ENCODE measurements at regions not wholly inside any gene's neighbourhood (a gene's known extent, or its start where the extent isn't known, plus 50 kb on each side); places are given as distances from the start of the nearest gene placed in this dataset.
"Not testable (repeated sequence)": the region's sequence is repeated elsewhere in the genome, so short reads cannot be mapped to it uniquely, and the experiment has no call there.

- DNase-seq (no peak), ATAC-seq (ENCODE audit: low read depth in 2 of 2) (no peak)
- H3K9me3 Mint-ChIP-seq: peaks cover 0 to 4% (median 0%) of the 10 kb centered on the region in 7 donors
- no peak overlapping the region for H3K4me3 Mint-ChIP-seq
- H3K4me1 Mint-ChIP-seq: no peaks in the 10 kb centered on the region
- no peaks in the 10 kb centered on the region for H3K36me3 Mint-ChIP-seq
- peaks cover 0 to 11% (median 7%) of the 10 kb centered on the region in 3 donors for H3K27me3 Mint-ChIP-seq
- no peak overlapping the region for H3K27ac Mint-ChIP-seq
Measured at GRCh38 chr1:232355162-232356006, 274.5 kb downstream of the SIPA1L2 start.

GRCh38 chr1:232353001-232353400 is 276.9 kb downstream of the SIPA1L2 start:
- Mint-ChIP-seq H3K36me3 (no peaks in the 10 kb centered on the region), H3K27me3 (peaks cover 9 to 13% (median 11%) of the 10 kb centered on the region in 3 donors), H3K4me3 (no peak overlapping the region), H3K4me1 (no peaks in the 10 kb centered on the region), H3K27ac (no peak overlapping the region), H3K9me3 (peaks cover 0 to 4% (median 0%) of the 10 kb centered on the region in 7 donors)
- DNase-seq: no peak
- ATAC-seq (ENCODE audit: low read depth in 2 of 2): no peak

- Mint-ChIP-seq H3K27me3 (peaks cover 9 to 13% (median 11%) of the 10 kb centered on the region in 3 donors), H3K9me3 (peaks cover 0 to 4% (median 0%) of the 10 kb centered on the region in 7 donors)
- no peak for ATAC-seq (ENCODE audit: low read depth in 2 of 2)
Measured at GRCh38 chr1:232352366-232352765, 277.6 kb downstream of the SIPA1L2 start.

DNA sequence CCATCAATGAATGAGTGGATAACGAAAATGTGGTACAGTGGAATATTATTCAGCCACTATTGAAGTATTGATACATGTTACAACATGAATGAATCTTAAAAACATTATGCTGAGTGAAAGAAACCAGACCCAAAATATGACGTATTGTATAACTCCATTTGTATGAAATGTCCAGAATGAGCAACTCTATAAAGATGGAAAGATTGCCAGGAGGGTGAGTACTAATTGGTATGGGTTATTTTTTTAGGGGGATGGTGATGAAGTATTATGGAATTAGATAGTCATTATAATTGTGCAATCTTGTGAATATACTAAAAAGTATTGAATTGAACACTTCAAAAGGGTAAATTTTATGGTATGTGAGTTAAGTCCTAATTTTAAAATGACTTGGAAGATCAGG is 278.6 kb downstream of the SIPA1L2 start:
- ATAC-seq (ENCODE audit: low read depth in 2 of 2): no peak
- peaks cover 9 to 13% (median 11%) of the 10 kb centered on the region in 3 donors for H3K27me3 Mint-ChIP-seq
- H3K4me1 Mint-ChIP-seq: no peaks in the 10 kb centered on the region
- H3K9me3 Mint-ChIP-seq: peaks cover 0 to 4% (median 0%) of the 10 kb centered on the region in 7 donors
- no peaks in the 10 kb centered on the region for H3K36me3 Mint-ChIP-seq
- no peak overlapping the region for H3K4me3 Mint-ChIP-seq
- H3K27ac Mint-ChIP-seq: no peak overlapping the region
- no peak for DNase-seq

More at GRCh38 chr1:232352366-232352765, 277.6 kb downstream of the SIPA1L2 start:
- no peak for DNase-seq
- H3K36me3 Mint-ChIP-seq: no peaks in the 10 kb centered on the region
- no peak overlapping the region for H3K27ac Mint-ChIP-seq
- H3K4me3 Mint-ChIP-seq: no peak overlapping the region
- no peaks in the 10 kb centered on the region for H3K4me1 Mint-ChIP-seq

DNA sequence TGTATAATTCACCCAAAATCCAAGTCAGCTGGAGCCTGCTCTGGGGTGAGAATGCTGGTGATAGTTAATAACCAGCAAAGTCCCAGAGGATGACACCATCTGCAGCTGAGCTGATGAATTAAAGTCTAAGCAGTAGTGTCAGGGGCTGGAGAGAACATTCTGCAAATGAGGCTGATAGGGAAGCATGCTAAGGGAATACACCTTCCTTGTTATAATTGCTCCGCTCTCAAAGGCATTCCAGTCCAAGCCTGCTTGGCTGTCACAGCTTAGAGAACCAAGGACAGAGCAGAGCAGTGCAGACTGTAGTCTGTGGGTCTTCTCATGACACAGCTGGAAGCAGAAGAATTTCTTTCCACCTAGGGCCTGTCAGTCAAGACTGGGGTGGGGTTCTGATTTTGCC is 283.1 kb downstream of the SIPA1L2 start:
- Mint-ChIP-seq H3K9me3 (peaks cover 0 to 21% (median 9%) of the 10 kb centered on the region in 7 donors), H3K4me1 (no peaks in the 10 kb centered on the region), H3K4me3 (no peak overlapping the region), H3K27me3 (peaks cover 8 to 11% (median 9%) of the 10 kb centered on the region in 3 donors), H3K36me3 (no peaks in the 10 kb centered on the region), H3K27ac (no peak overlapping the region)
- DNase-seq: no peak
- no peak for ATAC-seq (ENCODE audit: low read depth in 2 of 2)

GRCh38 chr1:232344791-232345399 is 285.0 kb downstream of the SIPA1L2 start:
- Mint-ChIP-seq H3K4me1 (no peaks in the 10 kb centered on the region), H3K27ac (no peak overlapping the region), H3K4me3 (no peak overlapping the region), H3K36me3 (no peaks in the 10 kb centered on the region), H3K27me3 (peaks cover 4 to 8% (median 6%) of the 10 kb centered on the region in 3 donors), H3K9me3 (peaks cover 0 to 21% (median 9%) of the 10 kb centered on the region in 7 donors)
- DNase-seq (no peak), ATAC-seq (ENCODE audit: low read depth in 2 of 2) (no peak)

- peaks cover 0 to 21% (median 9%) of the 10 kb centered on the region in 7 donors for H3K9me3 Mint-ChIP-seq
- not testable (repeated sequence) for H3K27ac Mint-ChIP-seq; H3K4me3 Mint-ChIP-seq; H3K4me1 Mint-ChIP-seq; H3K36me3 Mint-ChIP-seq; H3K27me3 Mint-ChIP-seq; DNase-seq; ATAC-seq (ENCODE audit: low read depth in 2 of 2)
Measured at GRCh38 chr1:232344186-232344585, 285.7 kb downstream of the SIPA1L2 start.

DNA sequence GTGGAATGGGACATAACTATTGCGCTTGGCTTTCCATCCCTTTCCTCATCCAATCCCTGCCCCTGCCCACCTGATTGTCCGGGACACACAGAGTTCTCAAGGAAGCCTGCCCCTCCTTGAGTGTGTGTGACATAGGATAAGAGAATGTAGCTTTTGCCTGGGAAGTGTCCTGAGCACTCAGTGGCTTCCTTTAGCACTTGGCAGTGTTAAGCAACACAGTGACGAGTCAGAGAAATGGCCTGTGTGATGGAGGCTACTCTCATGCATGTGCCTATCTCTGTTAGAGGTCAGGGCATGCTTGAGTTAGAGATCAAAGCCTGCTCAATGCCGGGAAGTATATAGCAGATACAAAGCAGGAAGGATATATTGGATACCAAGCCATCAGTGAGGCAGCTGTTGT is 289.5 kb downstream of the SIPA1L2 start:
- no peak overlapping the region for H3K4me3 Mint-ChIP-seq
- peaks cover 4 to 14% (median 6%) of the 10 kb centered on the region in 3 donors for H3K27me3 Mint-ChIP-seq

DNA sequence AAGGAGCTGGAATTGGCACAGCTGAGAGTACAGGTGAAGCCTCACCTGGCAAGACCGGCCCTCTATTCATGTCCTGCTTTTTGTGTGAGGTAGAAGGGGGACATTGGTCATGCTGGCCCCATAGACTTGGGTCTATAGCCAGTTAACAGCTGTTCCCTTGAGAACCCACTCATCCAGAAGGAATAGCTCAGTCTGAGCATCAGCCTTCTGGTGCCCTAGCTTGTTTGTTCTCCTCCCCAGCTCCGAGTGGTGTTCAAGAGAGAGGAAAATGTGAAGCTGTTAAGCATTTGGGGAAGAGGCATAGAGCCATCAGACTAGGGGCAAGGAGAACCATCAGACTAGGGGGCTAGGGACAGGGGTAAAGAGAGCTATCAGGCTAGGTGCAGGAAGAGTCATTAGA is 290.9 kb downstream of the SIPA1L2 start:
- no peak overlapping the region for H3K27ac Mint-ChIP-seq
- no peak overlapping the region for H3K4me3 Mint-ChIP-seq
- DNase-seq: no peak
- no peaks in the 10 kb centered on the region for H3K4me1 Mint-ChIP-seq
- no peak for ATAC-seq (ENCODE audit: low read depth in 2 of 2)
- H3K9me3 Mint-ChIP-seq: peaks cover 0 to 7% (median 2%) of the 10 kb centered on the region in 7 donors
- H3K36me3 Mint-ChIP-seq: no peaks in the 10 kb centered on the region
- H3K27me3 Mint-ChIP-seq: peaks cover 5 to 14% (median 6%) of the 10 kb centered on the region in 3 donors

More for the DNA sequence above, 289.5 kb downstream of the SIPA1L2 start:
- H3K36me3 Mint-ChIP-seq: no peaks in the 10 kb centered on the region
- peaks cover 0 to 18% (median 7%) of the 10 kb centered on the region in 7 donors for H3K9me3 Mint-ChIP-seq
- H3K4me1 Mint-ChIP-seq: no peaks in the 10 kb centered on the region
- ATAC-seq (ENCODE audit: low read depth in 2 of 2): no peak
- DNase-seq: no peak
- no peak overlapping the region for H3K27ac Mint-ChIP-seq

GRCh38 chr1:232335741-232336293 is 294.1 kb downstream of the SIPA1L2 start:
- H3K27ac Mint-ChIP-seq: no peak overlapping the region
- no peak for ATAC-seq (ENCODE audit: low read depth in 2 of 2)

DNA sequence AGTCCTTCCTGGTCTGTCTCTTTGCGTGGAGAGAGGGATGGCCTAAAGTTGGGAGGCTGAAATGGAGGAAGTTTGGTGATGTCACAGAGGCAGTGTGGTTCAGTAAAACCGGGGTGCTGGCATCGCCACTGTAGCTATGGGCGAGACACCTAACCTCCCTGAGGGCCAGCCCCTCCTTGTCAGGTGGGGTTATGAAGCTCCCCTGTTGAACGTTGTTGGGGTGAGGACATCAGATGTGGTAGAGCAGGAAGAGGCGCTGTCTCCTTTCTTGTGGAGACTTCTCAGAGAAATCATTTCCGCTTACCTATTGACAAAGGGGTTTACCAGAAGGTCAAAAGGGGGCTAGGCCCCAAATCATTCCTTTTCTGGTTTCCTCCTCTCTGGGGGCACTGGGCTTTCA is 294.7 kb downstream of the SIPA1L2 start:
- peaks cover 0 to 8% (median 4%) of the 10 kb centered on the region in 7 donors for H3K9me3 Mint-ChIP-seq
- H3K36me3 Mint-ChIP-seq: no peaks in the 10 kb centered on the region
- ATAC-seq (ENCODE audit: low read depth in 2 of 2) (no peak), DNase-seq (no peak)
- no peak overlapping the region for H3K27ac Mint-ChIP-seq
- no peak overlapping the region for H3K4me3 Mint-ChIP-seq
- peaks cover 3 to 14% (median 6%) of the 10 kb centered on the region in 3 donors for H3K27me3 Mint-ChIP-seq
- H3K4me1 Mint-ChIP-seq: no peaks in the 10 kb centered on the region

More at GRCh38 chr1:232335741-232336293, 294.1 kb downstream of the SIPA1L2 start:
- no peaks in the 10 kb centered on the region for H3K36me3 Mint-ChIP-seq
- peaks cover 3 to 14% (median 6%) of the 10 kb centered on the region in 3 donors for H3K27me3 Mint-ChIP-seq
- peaks cover 0 to 8% (median 3%) of the 10 kb centered on the region in 7 donors for H3K9me3 Mint-ChIP-seq
- DNase-seq: no peak
- peak overlapping the region in 1 of 8 donors; percentile 48 for H3K4me3 Mint-ChIP-seq
- no peaks in the 10 kb centered on the region for H3K4me1 Mint-ChIP-seq

DNA sequence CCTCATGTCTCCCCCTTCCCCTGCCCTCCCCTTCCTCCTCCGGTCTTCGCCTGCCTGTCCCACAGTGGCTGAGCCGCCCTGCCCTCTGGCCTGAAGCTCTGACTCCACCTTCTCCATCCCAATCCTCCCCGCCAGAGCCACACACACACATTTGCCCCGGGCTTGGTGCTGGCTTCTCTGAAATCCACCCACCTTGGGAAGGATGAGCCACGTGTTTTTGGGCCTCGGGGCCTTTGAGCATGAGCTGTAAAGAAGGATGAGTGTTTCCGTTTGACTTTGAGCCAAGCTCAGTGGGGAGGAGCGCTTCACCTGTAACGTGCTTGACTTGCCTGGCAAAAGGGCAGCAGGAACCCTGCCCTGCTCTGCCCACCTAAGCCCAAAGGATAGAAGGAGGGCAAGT is 295.1 kb downstream of the SIPA1L2 start:
- no peaks in the 10 kb centered on the region for H3K36me3 Mint-ChIP-seq
- no peak overlapping the region for H3K4me3 Mint-ChIP-seq
- ATAC-seq (ENCODE audit: low read depth in 2 of 2) (no peak), DNase-seq (no peak)
- peaks cover under 1 to 8% (median 5%) of the 10 kb centered on the region in 7 donors for H3K9me3 Mint-ChIP-seq
- peaks cover 3 to 14% (median 6%) of the 10 kb centered on the region in 3 donors for H3K27me3 Mint-ChIP-seq
- no peaks in the 10 kb centered on the region for H3K4me1 Mint-ChIP-seq
- H3K27ac Mint-ChIP-seq: no peak overlapping the region

- Mint-ChIP-seq H3K27me3 (peaks cover 3 to 14% (median 6%) of the 10 kb centered on the region in 3 donors), H3K9me3 (peaks cover 2 to 11% (median 8%) of the 10 kb centered on the region in 7 donors), H3K4me3 (peak overlapping the region in 1 of 8 donors; percentile 75), H3K36me3 (no peaks in the 10 kb centered on the region), H3K4me1 (no peaks in the 10 kb centered on the region), H3K27ac (no peak overlapping the region)
- DNase-seq (no peak), ATAC-seq (ENCODE audit: low read depth in 2 of 2) (no peak)
Measured at GRCh38 chr1:232334246-232334645, 295.7 kb downstream of the SIPA1L2 start.

All from naive B cell (primary cell).